ENCODE measurements at regions not wholly inside any gene's neighbourhood (a gene's known extent, or its start where the extent isn't known, plus 50 kb on each side); places are given as distances from the start of the nearest gene placed in this dataset.

DNA sequence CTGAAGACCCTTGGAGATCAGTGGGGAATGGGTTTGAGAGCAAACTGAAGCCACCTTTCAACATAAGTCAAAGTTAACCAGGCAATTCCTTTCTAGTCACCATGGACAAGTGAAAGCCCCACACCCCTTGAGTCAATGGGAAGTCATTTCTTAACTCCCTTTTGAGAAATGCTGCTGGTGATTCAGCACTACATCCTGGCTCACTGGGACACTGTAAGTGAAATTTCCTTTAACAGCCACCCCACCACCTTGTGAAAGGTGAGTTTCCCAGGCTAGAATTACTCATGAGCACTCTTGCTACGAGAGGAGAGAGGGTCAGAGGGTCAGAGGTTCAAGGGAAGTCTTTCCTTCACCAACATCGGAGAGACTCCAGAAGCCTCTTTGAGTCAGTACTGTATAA is 93.3 kb upstream of the MARCKS start:
- DNase-seq (ENCODE audit: low read depth) = peak; percentile 71
- FAIRE-seq = peak; percentile 26
- Histone ChIP-seq H3K9me3 (ENCODE audit: insufficient read depth, low read depth, low read length) (no peaks in the 10 kb centered on the region), H2AFZ (ENCODE audit: low read depth, low read length) (peak overlapping the region; percentile 36), H3K27me3 (ENCODE audit: insufficient read depth, low read length) (no peaks in the 10 kb centered on the region), H3K4me2 (ENCODE audit: low read length) (peak overlapping the region; percentile 34), H3K4me3 (ENCODE audit: insufficient read depth, low read depth, low read length) (no peak overlapping the region), H3K79me2 (ENCODE audit: insufficient read depth, low read length) (no peaks in the 10 kb centered on the region), H3K36me3 (ENCODE audit: insufficient read depth, low read length) (no peaks in the 10 kb centered on the region), H3K4me1 (ENCODE audit: insufficient read depth, low read length) (peaks cover 10% of the 10 kb centered on the region), H4K20me1 (ENCODE audit: insufficient read depth, low read length) (no peaks in the 10 kb centered on the region), H3K9ac (ENCODE audit: low read length) (no peak overlapping the region), H3K27ac (ENCODE audit: low read depth, low read length) (peak overlapping the region; percentile 8)
- TF ChIP-seq, protein P1, sequence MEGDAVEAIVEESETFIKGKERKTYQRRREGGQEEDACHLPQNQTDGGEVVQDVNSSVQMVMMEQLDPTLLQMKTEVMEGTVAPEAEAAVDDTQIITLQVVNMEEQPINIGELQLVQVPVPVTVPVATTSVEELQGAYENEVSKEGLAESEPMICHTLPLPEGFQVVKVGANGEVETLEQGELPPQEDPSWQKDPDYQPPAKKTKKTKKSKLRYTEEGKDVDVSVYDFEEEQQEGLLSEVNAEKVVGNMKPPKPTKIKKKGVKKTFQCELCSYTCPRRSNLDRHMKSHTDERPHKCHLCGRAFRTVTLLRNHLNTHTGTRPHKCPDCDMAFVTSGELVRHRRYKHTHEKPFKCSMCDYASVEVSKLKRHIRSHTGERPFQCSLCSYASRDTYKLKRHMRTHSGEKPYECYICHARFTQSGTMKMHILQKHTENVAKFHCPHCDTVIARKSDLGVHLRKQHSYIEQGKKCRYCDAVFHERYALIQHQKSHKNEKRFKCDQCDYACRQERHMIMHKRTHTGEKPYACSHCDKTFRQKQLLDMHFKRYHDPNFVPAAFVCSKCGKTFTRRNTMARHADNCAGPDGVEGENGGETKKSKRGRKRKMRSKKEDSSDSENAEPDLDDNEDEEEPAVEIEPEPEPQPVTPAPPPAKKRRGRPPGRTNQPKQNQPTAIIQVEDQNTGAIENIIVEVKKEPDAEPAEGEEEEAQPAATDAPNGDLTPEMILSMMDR (IDR thresholded peaks at IDR 0.05; ENCODE audit: insufficient read depth, low read depth, low read length) = no peak
- no peak for TF ChIP-seq EZH2 (IDR thresholded peaks at IDR 0.05; ENCODE audit: insufficient read depth, low read length)
- Mint-ChIP-seq H3K9me3 (ENCODE audit: unreplicated experiment) (no peaks in the 10 kb centered on the region), H3K36me3 (ENCODE audit: low read depth, unreplicated experiment) (no peaks in the 10 kb centered on the region), H3K4me3 (ENCODE audit: unreplicated experiment) (peak overlapping the region; percentile 2), H3K4me1 (ENCODE audit: low read depth, unreplicated experiment) (peaks cover 15% of the 10 kb centered on the region), H3K27ac (ENCODE audit: unreplicated experiment) (peak overlapping the region; percentile 9), H3K27me3 (ENCODE audit: low read depth, unreplicated experiment) (no peaks in the 10 kb centered on the region)

DNA sequence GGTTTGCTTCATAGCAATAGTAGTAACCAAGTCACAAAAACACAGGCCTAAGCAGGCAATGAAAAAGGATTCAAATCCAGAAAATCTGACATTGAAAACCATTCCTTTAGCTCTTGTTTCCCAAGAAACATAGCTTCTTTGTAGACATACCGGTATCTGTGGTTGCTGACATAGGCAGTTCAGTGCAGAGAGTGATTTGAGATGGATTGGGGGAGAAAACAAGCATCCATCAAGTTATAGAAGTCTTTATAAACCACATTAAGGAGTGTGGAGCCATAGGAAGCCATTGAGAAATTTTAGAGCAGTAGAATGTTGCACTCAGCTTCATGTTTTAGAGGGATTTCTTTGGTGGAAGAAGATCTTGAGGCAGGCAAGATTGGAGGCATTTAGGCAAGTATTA is 91.2 kb upstream of the MARCKS start:
- TF ChIP-seq, protein P1 (IDR thresholded peaks at IDR 0.05; ENCODE audit: insufficient read depth, low read depth, low read length) = no peak
- no peak for TF ChIP-seq EZH2 (IDR thresholded peaks at IDR 0.05; ENCODE audit: insufficient read depth, low read length)
- no peaks in the 10 kb centered on the region for H3K27me3 Mint-ChIP-seq (ENCODE audit: low read depth, unreplicated experiment)
- peaks cover 10% of the 10 kb centered on the region for H3K4me1 ChIP-seq (ENCODE audit: insufficient read depth, low read length)
- H3K4me1 Mint-ChIP-seq (ENCODE audit: low read depth, unreplicated experiment) = peaks cover 10% of the 10 kb centered on the region
- H3K36me3 Mint-ChIP-seq (ENCODE audit: low read depth, unreplicated experiment) = no peaks in the 10 kb centered on the region
- no peak overlapping the region for H3K4me3 ChIP-seq (ENCODE audit: insufficient read depth, low read depth, low read length)
- no peaks in the 10 kb centered on the region for H3K36me3 ChIP-seq (ENCODE audit: insufficient read depth, low read length)
- no peak for DNase-seq (ENCODE audit: low read depth)
- no peak overlapping the region for H3K4me3 Mint-ChIP-seq (ENCODE audit: unreplicated experiment)
- no peak overlapping the region for H3K9ac ChIP-seq (ENCODE audit: low read length)
- H2AFZ ChIP-seq (ENCODE audit: low read depth, low read length) = no peak overlapping the region
- FAIRE-seq = no peak
- no peaks in the 10 kb centered on the region for H3K9me3 Mint-ChIP-seq (ENCODE audit: unreplicated experiment)
- no peaks in the 10 kb centered on the region for H3K27me3 ChIP-seq (ENCODE audit: insufficient read depth, low read length)
- H3K9me3 ChIP-seq (ENCODE audit: insufficient read depth, low read depth, low read length) = no peaks in the 10 kb centered on the region
- H4K20me1 ChIP-seq (ENCODE audit: insufficient read depth, low read length) = no peaks in the 10 kb centered on the region
- no peak overlapping the region for H3K27ac Mint-ChIP-seq (ENCODE audit: unreplicated experiment)
- H3K4me2 ChIP-seq (ENCODE audit: low read length) = no peak overlapping the region
- no peak overlapping the region for H3K27ac ChIP-seq (ENCODE audit: low read depth, low read length)
- H3K79me2 ChIP-seq (ENCODE audit: insufficient read depth, low read length) = no peaks in the 10 kb centered on the region

DNA sequence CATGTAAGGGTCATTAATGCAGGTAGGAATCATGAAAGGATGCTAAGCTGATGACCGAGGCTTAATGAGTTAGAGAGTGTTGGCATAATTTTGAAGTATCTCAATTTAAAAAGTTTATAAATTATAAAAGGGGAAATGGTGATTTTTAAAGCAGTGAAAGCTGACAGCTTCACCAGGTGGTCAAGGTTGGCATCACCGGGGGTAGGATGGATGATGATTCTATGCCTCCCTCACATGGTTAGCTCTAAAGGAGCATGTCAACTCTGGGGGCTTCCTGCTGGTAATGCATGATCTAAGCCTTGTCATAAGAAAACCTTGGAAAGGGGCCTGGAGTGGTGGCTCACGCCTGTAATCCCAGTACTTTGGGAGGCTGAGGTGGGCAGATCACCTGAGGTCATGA is 89.2 kb upstream of the MARCKS start:
- Mint-ChIP-seq H3K4me1 (ENCODE audit: low read depth, unreplicated experiment) (peaks cover 9% of the 10 kb centered on the region), H3K9me3 (ENCODE audit: unreplicated experiment) (no peaks in the 10 kb centered on the region), H3K4me3 (ENCODE audit: unreplicated experiment) (no peak overlapping the region), H3K27ac (ENCODE audit: unreplicated experiment) (no peak overlapping the region), H3K36me3 (ENCODE audit: low read depth, unreplicated experiment) (no peaks in the 10 kb centered on the region), H3K27me3 (ENCODE audit: low read depth, unreplicated experiment) (no peaks in the 10 kb centered on the region)
- Histone ChIP-seq H3K9ac (ENCODE audit: low read length) (no peak overlapping the region), H3K27me3 (ENCODE audit: insufficient read depth, low read length) (no peaks in the 10 kb centered on the region), H3K4me3 (ENCODE audit: insufficient read depth, low read depth, low read length) (no peak overlapping the region), H3K36me3 (ENCODE audit: insufficient read depth, low read length) (no peaks in the 10 kb centered on the region), H2AFZ (ENCODE audit: low read depth, low read length) (no peak overlapping the region), H3K4me2 (ENCODE audit: low read length) (no peak overlapping the region), H3K4me1 (ENCODE audit: insufficient read depth, low read length) (peaks cover 10% of the 10 kb centered on the region), H4K20me1 (ENCODE audit: insufficient read depth, low read length) (no peaks in the 10 kb centered on the region), H3K27ac (ENCODE audit: low read depth, low read length) (no peak overlapping the region), H3K79me2 (ENCODE audit: insufficient read depth, low read length) (no peaks in the 10 kb centered on the region), H3K9me3 (ENCODE audit: insufficient read depth, low read depth, low read length) (no peaks in the 10 kb centered on the region)
- no peak for FAIRE-seq
- TF ChIP-seq EZH2 (IDR thresholded peaks at IDR 0.05; ENCODE audit: insufficient read depth, low read length) = no peak
- TF ChIP-seq, protein P1 (IDR thresholded peaks at IDR 0.05; ENCODE audit: insufficient read depth, low read depth, low read length) = no peak
- no peak for DNase-seq (ENCODE audit: low read depth)
